Type B pancreatic cell (in vitro differentiated cells): ENCODE measurements at regions not wholly inside any gene's neighbourhood (a gene's known extent, or its start where the extent isn't known, plus 50 kb on each side); places are given as distances from the start of the nearest gene placed in this dataset.

Source experiments
- DNase-seq: peaks from one replicate; pipeline ENCODE4 v3.0.0; 2021; ENCODE audit warnings: mixed read lengths; ENCODE audit not compliant: unreplicated experiment; ENCODE audit errors: extremely low spot score
- H3K27ac Mint-ChIP-seq: 2 replicates; pipeline ENCODE4 v1.8.0; 2021; ENCODE audit warnings: mild to moderate bottlenecking, mixed read lengths
- H3K27me3 Mint-ChIP-seq: 2 replicates; pipeline ENCODE4 v1.8.0; 2021; ENCODE audit warnings: mixed read lengths
- H3K36me3 Mint-ChIP-seq: 2 replicates; pipeline ENCODE4 v1.8.0; 2021; ENCODE audit warnings: mixed read lengths
- H3K4me1 Mint-ChIP-seq: one replicate; pipeline ENCODE4 v1.8.0; 2021; ENCODE audit warnings: mixed read lengths; ENCODE audit not compliant: unreplicated experiment
- H3K4me3 Mint-ChIP-seq: 2 replicates; pipeline ENCODE4 v1.8.0; 2021; ENCODE audit warnings: mild to moderate bottlenecking, mixed read lengths
- H3K9me3 Mint-ChIP-seq: 2 replicates; pipeline ENCODE4 v1.8.0; 2021; ENCODE audit warnings: mixed read lengths
- CTCF ChIP-seq: fragments of 200-600 bp; sonication (generic); conservative IDR thresholded peaks from 2 replicates; pipeline ENCODE4 v1.5.0; 2021; ENCODE audit warnings: antibody characterized with exemption, mild to moderate bottlenecking

DNA sequence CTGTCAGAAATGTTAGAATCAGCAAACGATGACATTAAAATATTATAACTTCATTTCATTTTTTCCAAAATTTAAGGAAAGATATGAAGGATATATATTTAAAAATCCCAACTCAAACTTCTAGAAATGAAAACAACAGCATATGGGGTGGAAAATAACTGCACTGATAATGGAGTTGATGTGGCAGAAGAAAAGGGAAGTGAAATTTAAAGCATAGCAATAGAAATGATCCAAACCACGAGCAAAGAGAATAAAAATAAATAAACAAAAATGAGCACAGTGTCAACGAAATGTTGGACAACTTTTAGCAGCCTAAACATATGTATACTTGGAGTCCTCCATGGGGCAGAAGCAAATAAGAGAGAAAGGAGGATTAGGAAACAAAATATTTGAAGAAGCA is 280.2 kb downstream of the KCNJ3 start:
- Mint-ChIP-seq H3K27ac (no peak overlapping the region), H3K4me3 (no peak overlapping the region), H3K4me1 (no peaks in the 10 kb centered on the region), H3K27me3 (no peaks in the 10 kb centered on the region), H3K9me3 (no peaks in the 10 kb centered on the region), H3K36me3 (no peaks in the 10 kb centered on the region)
- DNase-seq: no peak
- TF ChIP-seq CTCF: no peak

- no peak for TF ChIP-seq CTCF
- H3K36me3 Mint-ChIP-seq: no peaks in the 10 kb centered on the region
- H3K4me3 Mint-ChIP-seq: no peak overlapping the region
- no peak overlapping the region for H3K27ac Mint-ChIP-seq
- no peaks in the 10 kb centered on the region for H3K27me3 Mint-ChIP-seq
- H3K4me1 Mint-ChIP-seq: no peaks in the 10 kb centered on the region
- no peaks in the 10 kb centered on the region for H3K9me3 Mint-ChIP-seq
- no peak for DNase-seq
These were observed 279.7 kb downstream of the KCNJ3 start for GRCh38 chr2:154978244-154978643.

DNA sequence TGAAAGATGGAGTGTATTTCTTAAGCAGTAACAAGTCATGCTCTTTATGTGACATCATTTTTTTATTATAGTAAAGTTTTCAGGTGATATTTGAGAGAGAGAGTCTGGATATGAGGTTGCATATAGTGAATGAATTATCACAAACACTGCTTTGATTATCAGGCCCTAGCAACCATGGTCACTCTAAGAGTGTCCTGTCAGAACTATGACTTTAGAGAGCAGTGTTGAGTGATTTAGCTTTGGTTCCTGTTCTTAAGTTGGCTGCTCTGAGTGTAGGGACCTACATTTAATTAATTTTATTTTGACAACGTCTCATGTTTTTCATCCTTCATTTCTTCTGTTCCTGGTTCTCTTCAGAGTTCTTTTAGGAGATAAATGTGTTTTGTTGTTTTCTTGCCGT is 275.5 kb downstream of the KCNJ3 start:
- TF ChIP-seq CTCF: no peak
- no peaks in the 10 kb centered on the region for H3K36me3 Mint-ChIP-seq
- no peak for DNase-seq

GRCh38 chr2:154963511-154963910 is 265.0 kb downstream of the KCNJ3 start:
- no peak for DNase-seq
- no peaks in the 10 kb centered on the region for H3K4me1 Mint-ChIP-seq
- no peak for TF ChIP-seq CTCF
- H3K27ac Mint-ChIP-seq: no peak overlapping the region
- no peak overlapping the region for H3K4me3 Mint-ChIP-seq
- H3K27me3 Mint-ChIP-seq: no peaks in the 10 kb centered on the region
- H3K36me3 Mint-ChIP-seq: no peaks in the 10 kb centered on the region
- H3K9me3 Mint-ChIP-seq: no peaks in the 10 kb centered on the region

More for the DNA sequence above, 275.5 kb downstream of the KCNJ3 start:
- H3K4me3 Mint-ChIP-seq: no peak overlapping the region
- H3K9me3 Mint-ChIP-seq: no peaks in the 10 kb centered on the region
- H3K27ac Mint-ChIP-seq: no peak overlapping the region
- H3K27me3 Mint-ChIP-seq: no peaks in the 10 kb centered on the region
- no peaks in the 10 kb centered on the region for H3K4me1 Mint-ChIP-seq

- no peak for TF ChIP-seq CTCF
- H3K36me3 Mint-ChIP-seq: no peaks in the 10 kb centered on the region
- no peak overlapping the region for H3K27ac Mint-ChIP-seq
- H3K4me1 Mint-ChIP-seq: no peaks in the 10 kb centered on the region
- H3K9me3 Mint-ChIP-seq: no peaks in the 10 kb centered on the region
- H3K4me3 Mint-ChIP-seq: no peak overlapping the region
- H3K27me3 Mint-ChIP-seq: no peaks in the 10 kb centered on the region
- no peak for DNase-seq
These were observed 263.2 kb downstream of the KCNJ3 start for GRCh38 chr2:154961676-154962075.
